Stromal cell of bone marrow (primary cell): ENCODE measurements at regions not wholly inside any gene's neighbourhood (a gene's known extent, or its start where the extent isn't known, plus 50 kb on each side); places are given as distances from the start of the nearest gene placed in this dataset.
A peak's percentile ranks its signal among the peaks of the same experiment; 100 is the strongest.

ENCODE experiments used
- DNase-seq: peaks from one replicate; pipeline ENCODE4 v3.0.0-alpha.2; 2012; ENCODE audit warnings: low read depth

GRCh38 chr4:123747016-123747415, 350.4 kb downstream of the SPRY1 start:
- no peak for DNase-seq

GRCh38 chr4:123748806-123749205, 352.2 kb downstream of the SPRY1 start:
- no peak for DNase-seq

GRCh38 chr4:123749383-123749782, 352.8 kb downstream of the SPRY1 start:
- no peak for DNase-seq

- no peak for DNase-seq
Observed at GRCh38 chr4:123750044-123750443, 353.4 kb downstream of the SPRY1 start.

- DNase-seq: no peak
Observed at GRCh38 chr4:123755655-123756054, 359.1 kb downstream of the SPRY1 start.

- no peak for DNase-seq
Observed at GRCh38 chr4:123767806-123768205, 371.2 kb downstream of the SPRY1 start.

GRCh38 chr4:123770884-123771283, 374.3 kb downstream of the SPRY1 start:
- no peak for DNase-seq

GRCh38 chr4:123776267-123776666, 379.7 kb downstream of the SPRY1 start:
- DNase-seq: no peak

- no peak for DNase-seq
Observed at GRCh38 chr4:123777373-123777772, 380.8 kb downstream of the SPRY1 start.

GRCh38 chr4:123783151-123783790, 386.7 kb downstream of the SPRY1 start:
- DNase-seq: no peak

- no peak for DNase-seq
Observed at GRCh38 chr4:123783921-123784320, 387.3 kb downstream of the SPRY1 start.

- no peak for DNase-seq
Observed at GRCh38 chr4:123784626-123785025, 388.0 kb downstream of the SPRY1 start.

- DNase-seq: peak; percentile 87
Observed at GRCh38 chr4:123785538-123785937, 388.9 kb downstream of the SPRY1 start.

GRCh38 chr4:123786163-123786915, 389.7 kb downstream of the SPRY1 start:
- no peak for DNase-seq

GRCh38 chr4:123786920-123787319, 390.3 kb downstream of the SPRY1 start:
- DNase-seq: no peak

GRCh38 chr4:123787512-123788080, 391.0 kb downstream of the SPRY1 start:
- no peak for DNase-seq

- no peak for DNase-seq
Observed at GRCh38 chr4:123788577-123788976, 392.0 kb downstream of the SPRY1 start.

GRCh38 chr4:123790681-123791080, 394.1 kb downstream of the SPRY1 start:
- DNase-seq: no peak

- DNase-seq: no peak
Observed at GRCh38 chr4:123802082-123802645, 405.6 kb downstream of the SPRY1 start.

- DNase-seq: no peak
Observed at GRCh38 chr4:123802933-123803332, 406.3 kb downstream of the SPRY1 start.

GRCh38 chr4:123804196-123804721, 407.7 kb downstream of the SPRY1 start:
- DNase-seq: no peak

GRCh38 chr4:123806056-123806455, 409.5 kb downstream of the SPRY1 start:
- no peak for DNase-seq

- no peak for DNase-seq
Observed at GRCh38 chr4:123807187-123807586, 410.6 kb downstream of the SPRY1 start.
